ENCODE measurements at regions not wholly inside any gene's neighbourhood (a gene's known extent, or its start where the extent isn't known, plus 50 kb on each side); places are given as distances from the start of the nearest gene placed in this dataset.

DNA sequence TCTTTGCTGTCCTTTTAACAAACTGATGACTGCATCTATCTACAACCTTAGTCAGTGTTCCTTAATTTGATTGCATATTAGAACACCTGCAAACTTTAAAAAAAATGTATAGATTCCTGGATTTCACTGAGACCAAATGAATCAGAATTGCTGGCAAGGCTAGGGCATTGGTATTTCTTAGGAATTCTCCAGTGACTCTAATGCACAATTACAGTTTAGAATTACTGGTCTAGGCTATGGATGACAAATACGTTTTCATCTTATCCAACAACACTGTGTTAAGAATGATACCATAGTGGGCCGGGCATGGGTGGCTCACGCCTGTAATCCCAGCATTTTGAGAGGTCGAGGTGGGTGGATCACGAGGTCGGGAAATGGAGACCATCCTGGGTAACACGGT is 545.9 kb upstream of the RIOK2 start:
- Histone ChIP-seq H3K4me1 (no peaks in the 10 kb centered on the region), H3K27ac (no peak overlapping the region), H3K27me3 (no peaks in the 10 kb centered on the region), H3K36me3 (no peaks in the 10 kb centered on the region), H3K4me3 (no peak overlapping the region), H3K9me3 (no peaks in the 10 kb centered on the region)
- TF ChIP-seq, protein P1, sequence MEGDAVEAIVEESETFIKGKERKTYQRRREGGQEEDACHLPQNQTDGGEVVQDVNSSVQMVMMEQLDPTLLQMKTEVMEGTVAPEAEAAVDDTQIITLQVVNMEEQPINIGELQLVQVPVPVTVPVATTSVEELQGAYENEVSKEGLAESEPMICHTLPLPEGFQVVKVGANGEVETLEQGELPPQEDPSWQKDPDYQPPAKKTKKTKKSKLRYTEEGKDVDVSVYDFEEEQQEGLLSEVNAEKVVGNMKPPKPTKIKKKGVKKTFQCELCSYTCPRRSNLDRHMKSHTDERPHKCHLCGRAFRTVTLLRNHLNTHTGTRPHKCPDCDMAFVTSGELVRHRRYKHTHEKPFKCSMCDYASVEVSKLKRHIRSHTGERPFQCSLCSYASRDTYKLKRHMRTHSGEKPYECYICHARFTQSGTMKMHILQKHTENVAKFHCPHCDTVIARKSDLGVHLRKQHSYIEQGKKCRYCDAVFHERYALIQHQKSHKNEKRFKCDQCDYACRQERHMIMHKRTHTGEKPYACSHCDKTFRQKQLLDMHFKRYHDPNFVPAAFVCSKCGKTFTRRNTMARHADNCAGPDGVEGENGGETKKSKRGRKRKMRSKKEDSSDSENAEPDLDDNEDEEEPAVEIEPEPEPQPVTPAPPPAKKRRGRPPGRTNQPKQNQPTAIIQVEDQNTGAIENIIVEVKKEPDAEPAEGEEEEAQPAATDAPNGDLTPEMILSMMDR (IDR thresholded peaks at IDR 0.05): no peak
- no peak for TF ChIP-seq POLR2A (IDR thresholded peaks at IDR 0.05)
- intact Hi-C loops (cut with DNase I; ENCODE audit: low total_unique reads): no loop called here
- no peak for DNase-seq

DNA sequence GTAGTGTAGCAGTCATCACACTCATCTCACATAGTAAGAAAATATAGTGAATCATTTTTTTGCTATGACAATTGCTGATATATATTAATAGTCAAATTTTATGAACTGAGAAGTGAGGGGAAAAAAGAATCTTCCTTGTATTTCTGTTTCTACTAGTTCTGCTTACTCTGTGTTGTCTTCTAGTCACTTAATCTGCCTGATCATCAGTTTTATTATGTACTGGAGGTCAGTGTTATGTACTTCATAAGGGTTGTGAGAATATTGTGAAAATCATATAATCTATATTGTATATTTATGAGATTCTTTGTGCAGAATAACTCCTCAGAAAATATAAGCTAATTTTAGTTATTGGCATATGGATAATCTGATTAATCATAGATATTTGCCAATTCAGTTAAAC is 546.9 kb upstream of the RIOK2 start:
- no peaks in the 10 kb centered on the region for H3K9me3 ChIP-seq
- no peaks in the 10 kb centered on the region for H3K4me1 ChIP-seq
- H3K27ac ChIP-seq: no peak overlapping the region
- no peak for DNase-seq
- no peaks in the 10 kb centered on the region for H3K27me3 ChIP-seq
- no peak overlapping the region for H3K4me3 ChIP-seq
- TF ChIP-seq, protein P1 (IDR thresholded peaks at IDR 0.05): no peak
- TF ChIP-seq POLR2A (IDR thresholded peaks at IDR 0.05): no peak
- intact Hi-C loops (cut with DNase I; ENCODE audit: low total_unique reads): no loop called here
- no peaks in the 10 kb centered on the region for H3K36me3 ChIP-seq

DNA sequence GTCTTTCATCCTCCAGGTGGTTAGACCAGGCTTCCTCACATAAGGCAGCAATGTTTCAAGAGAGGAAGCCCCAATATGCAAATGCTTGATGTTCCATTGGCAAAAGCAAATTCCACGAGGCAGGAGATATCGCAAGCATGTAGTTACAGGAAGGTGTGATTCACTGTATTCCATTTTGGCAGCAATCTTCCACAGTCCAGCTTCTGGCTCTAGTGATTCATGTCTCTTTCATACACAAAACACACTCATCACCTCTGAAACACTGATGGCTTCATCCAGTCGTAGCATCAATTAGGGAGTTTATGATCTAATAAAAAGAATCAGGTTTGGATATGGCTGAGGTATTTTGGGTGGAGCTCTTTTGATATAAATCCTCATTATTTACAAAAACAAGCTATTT is 552.2 kb upstream of the RIOK2 start:
- TF ChIP-seq, protein P1 (IDR thresholded peaks at IDR 0.05): no peak
- no peak for TF ChIP-seq POLR2A (IDR thresholded peaks at IDR 0.05)
- Histone ChIP-seq H3K4me1 (no peaks in the 10 kb centered on the region), H3K9me3 (no peaks in the 10 kb centered on the region), H3K27ac (no peak overlapping the region), H3K36me3 (no peaks in the 10 kb centered on the region), H3K27me3 (no peaks in the 10 kb centered on the region), H3K4me3 (no peak overlapping the region)
- intact Hi-C loops (cut with DNase I; ENCODE audit: low total_unique reads): no loop called here
- no peak for DNase-seq

DNA sequence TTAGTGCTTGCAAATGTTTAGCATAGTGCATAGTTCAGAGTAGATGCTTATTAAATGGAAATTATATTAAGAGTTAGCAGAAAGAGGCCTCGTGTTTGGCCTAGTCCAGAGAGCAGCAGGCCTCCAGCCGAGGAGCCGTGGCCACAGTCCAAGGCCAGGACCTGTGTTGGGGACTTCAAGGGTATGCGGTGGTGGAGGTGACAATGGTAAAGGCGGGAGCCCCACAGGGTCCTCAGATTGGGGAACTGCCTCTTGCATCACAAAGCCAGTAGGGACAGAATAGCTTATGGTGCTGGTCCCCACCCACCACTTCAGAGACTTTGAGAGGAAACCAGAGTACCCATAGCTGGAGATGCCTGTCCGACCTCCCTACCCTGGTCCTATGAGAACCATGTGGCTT is 554.6 kb upstream of the RIOK2 start:
- TF ChIP-seq POLR2A (IDR thresholded peaks at IDR 0.05): no peak
- TF ChIP-seq, protein P1 (IDR thresholded peaks at IDR 0.05): no peak
- intact Hi-C loops (cut with DNase I; ENCODE audit: low total_unique reads): no loop called here
- DNase-seq: no peak
- Histone ChIP-seq H3K27me3 (no peaks in the 10 kb centered on the region), H3K27ac (no peak overlapping the region), H3K9me3 (no peaks in the 10 kb centered on the region), H3K36me3 (no peaks in the 10 kb centered on the region), H3K4me1 (no peaks in the 10 kb centered on the region), H3K4me3 (no peak overlapping the region)

DNA sequence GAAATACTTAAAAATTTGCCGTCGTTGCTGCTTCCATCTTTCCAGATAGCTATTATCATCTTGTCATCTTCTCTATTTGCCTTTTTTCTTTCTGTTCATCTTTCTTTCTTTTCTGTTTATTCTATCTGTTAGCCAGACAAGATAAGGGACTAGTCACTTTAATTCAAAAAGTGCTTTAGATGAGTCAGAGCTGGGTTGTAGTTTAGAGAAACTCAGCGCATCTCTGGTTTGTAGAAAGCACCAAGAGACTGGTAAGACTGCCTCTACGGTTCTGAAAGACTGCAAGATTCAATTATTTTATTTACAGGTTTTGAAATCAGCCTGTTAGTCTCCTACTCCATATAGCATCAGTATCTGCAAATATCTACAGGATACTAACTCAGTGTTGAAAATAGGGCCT is 562.8 kb upstream of the RIOK2 start:
- Histone ChIP-seq H3K9me3 (no peaks in the 10 kb centered on the region), H3K4me1 (no peaks in the 10 kb centered on the region), H3K36me3 (no peaks in the 10 kb centered on the region), H3K27ac (no peak overlapping the region), H3K4me3 (no peak overlapping the region), H3K27me3 (no peaks in the 10 kb centered on the region)
- no peak for TF ChIP-seq POLR2A (IDR thresholded peaks at IDR 0.05)
- intact Hi-C loops (cut with DNase I; ENCODE audit: low total_unique reads): no loop called here
- no peak for DNase-seq

DNA sequence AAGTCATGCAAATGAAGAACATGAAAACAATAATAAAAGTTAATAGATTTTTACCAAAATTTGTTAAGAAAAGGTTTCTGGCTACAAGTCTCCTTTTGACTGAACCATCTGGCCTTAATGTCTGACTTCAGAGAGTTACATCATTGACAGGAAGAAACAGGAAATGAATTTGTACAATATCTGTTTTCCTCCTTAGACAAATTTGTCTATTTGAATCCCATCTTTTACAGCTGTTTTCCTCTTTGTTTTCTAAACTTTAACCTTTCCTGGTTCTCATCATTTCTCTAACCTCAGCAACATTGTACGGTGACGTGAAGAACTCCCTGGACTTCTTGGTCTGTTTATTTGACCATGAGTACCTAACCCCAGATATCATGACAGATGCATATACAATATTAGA is 567.5 kb upstream of the RIOK2 start:
- Histone ChIP-seq H3K27me3 (no peaks in the 10 kb centered on the region), H3K36me3 (no peaks in the 10 kb centered on the region), H3K4me3 (no peak overlapping the region), H3K27ac (no peak overlapping the region), H3K4me1 (no peaks in the 10 kb centered on the region), H3K9me3 (no peaks in the 10 kb centered on the region)
- intact Hi-C loops (cut with DNase I; ENCODE audit: low total_unique reads): no loop called here
- TF ChIP-seq, protein P1 (IDR thresholded peaks at IDR 0.05): no peak
- no peak for TF ChIP-seq POLR2A (IDR thresholded peaks at IDR 0.05)
- DNase-seq: no peak

Measured in uterus (tissue), 3 donors.